ENCODE measurements at regions not wholly inside any gene's neighbourhood (a gene's known extent, or its start where the extent isn't known, plus 50 kb on each side); places are given as distances from the start of the nearest gene placed in this dataset.

DNA sequence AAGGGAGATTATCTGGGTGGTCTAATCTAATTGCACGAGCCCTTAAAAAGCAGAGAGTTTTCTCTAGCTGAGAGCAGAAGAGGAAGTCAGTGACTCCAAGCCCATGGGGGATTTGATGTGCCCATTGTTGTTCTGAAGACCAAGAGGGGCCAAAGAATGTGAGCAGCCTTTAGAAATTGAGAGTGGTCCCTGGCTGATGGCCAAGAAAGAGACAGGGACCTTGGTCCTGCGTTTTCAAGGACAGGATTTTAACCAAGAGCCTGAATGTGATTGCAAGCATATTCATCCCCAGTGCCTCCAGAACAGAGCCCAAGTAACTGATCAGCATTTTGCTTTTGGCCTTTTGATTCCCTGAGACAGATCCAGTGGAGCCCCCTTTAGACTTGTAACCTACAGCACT lies 1353.9 kb downstream of the AACS start:
- Histone ChIP-seq H3K4me3 (no peak overlapping the region), H3K9me3 (no peaks in the 10 kb centered on the region), H3K4me1 (no peaks in the 10 kb centered on the region), H3K27me3 (no peaks in the 10 kb centered on the region), H3K27ac (replicated peaks in 1 of 4) (no peak overlapping the region), H3K36me3 (no peaks in the 10 kb centered on the region)
- no peak for DNase-seq (ENCODE audit: extremely low spot score)
- intact Hi-C loops (cut with DNase I): no loop called here
- 58% methylated on average over 2 of the region's 2 CpGs for WGBS
- TF ChIP-seq POLR2A (IDR thresholded peaks at IDR 0.05; ENCODE audit: low read depth) (no peak), EP300 (IDR thresholded peaks at IDR 0.05) (no peak), POLR2AphosphoS5 (IDR thresholded peaks at IDR 0.05) (no peak)
- TF ChIP-seq, protein P1, sequence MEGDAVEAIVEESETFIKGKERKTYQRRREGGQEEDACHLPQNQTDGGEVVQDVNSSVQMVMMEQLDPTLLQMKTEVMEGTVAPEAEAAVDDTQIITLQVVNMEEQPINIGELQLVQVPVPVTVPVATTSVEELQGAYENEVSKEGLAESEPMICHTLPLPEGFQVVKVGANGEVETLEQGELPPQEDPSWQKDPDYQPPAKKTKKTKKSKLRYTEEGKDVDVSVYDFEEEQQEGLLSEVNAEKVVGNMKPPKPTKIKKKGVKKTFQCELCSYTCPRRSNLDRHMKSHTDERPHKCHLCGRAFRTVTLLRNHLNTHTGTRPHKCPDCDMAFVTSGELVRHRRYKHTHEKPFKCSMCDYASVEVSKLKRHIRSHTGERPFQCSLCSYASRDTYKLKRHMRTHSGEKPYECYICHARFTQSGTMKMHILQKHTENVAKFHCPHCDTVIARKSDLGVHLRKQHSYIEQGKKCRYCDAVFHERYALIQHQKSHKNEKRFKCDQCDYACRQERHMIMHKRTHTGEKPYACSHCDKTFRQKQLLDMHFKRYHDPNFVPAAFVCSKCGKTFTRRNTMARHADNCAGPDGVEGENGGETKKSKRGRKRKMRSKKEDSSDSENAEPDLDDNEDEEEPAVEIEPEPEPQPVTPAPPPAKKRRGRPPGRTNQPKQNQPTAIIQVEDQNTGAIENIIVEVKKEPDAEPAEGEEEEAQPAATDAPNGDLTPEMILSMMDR (IDR thresholded peaks at IDR 0.05): no peak

DNA sequence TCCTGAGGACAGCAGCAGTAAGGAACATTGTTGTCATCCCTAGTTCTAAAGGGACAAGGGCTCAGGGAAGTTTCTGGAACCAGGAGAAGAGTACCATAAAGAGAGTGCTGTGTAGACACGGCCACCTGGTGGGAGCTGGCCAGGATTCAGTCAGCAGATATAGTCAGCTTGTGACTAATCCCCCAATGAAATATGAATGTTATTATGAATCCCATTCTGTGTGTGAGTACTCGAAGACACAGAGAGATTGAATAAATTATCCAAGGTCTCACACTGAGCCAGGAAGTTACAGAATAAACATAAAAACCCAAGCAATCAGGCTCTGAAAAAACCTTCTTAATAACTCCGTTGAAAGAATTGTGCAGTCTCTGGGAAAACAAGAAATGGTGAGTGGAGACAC lies 1359.5 kb downstream of the AACS start:
- no peak overlapping the region for H3K4me3 ChIP-seq
- intact Hi-C loops (cut with DNase I): no loop called here
- WGBS: 27% methylated on average over 3 of the region's 3 CpGs
- no peak overlapping the region for H3K27ac ChIP-seq (replicated peaks in 1 of 4)
- H3K27me3 ChIP-seq: peaks cover 0 to 6% (median 0%) of the 10 kb centered on the region in 4 donors
- no peak for DNase-seq (ENCODE audit: extremely low spot score)
- H3K4me1 ChIP-seq: no peaks in the 10 kb centered on the region
- H3K9me3 ChIP-seq: no peaks in the 10 kb centered on the region
- TF ChIP-seq POLR2A (IDR thresholded peaks at IDR 0.05; ENCODE audit: low read depth) (no peak), EP300 (IDR thresholded peaks at IDR 0.05) (no peak), POLR2AphosphoS5 (IDR thresholded peaks at IDR 0.05) (no peak)
- TF ChIP-seq, protein P1 (IDR thresholded peaks at IDR 0.05): no peak
- no peaks in the 10 kb centered on the region for H3K36me3 ChIP-seq

DNA sequence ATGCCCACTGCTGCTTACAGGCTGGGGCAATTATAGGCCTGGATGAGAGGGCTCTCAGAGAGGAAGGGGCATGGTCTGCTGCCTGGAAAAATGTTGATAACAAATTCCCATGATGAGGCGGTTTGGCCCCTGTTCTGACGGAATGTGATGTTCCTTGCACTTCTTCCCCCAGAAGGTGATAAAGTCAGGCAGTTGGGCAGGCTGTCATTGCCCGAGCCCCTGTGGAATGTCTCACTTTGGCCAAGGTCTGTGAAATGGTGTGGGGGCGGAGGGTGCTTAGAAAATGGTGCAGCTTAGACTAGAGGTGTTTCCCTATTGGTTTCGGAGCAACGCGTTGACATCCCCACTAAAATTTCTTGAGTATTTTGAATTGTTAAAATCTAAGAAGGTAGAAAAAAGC lies 1360.0 kb downstream of the AACS start:
- no peak for DNase-seq (ENCODE audit: extremely low spot score)
- Histone ChIP-seq H3K27ac (replicated peaks in 1 of 4) (no peak overlapping the region), H3K9me3 (no peaks in the 10 kb centered on the region)

DNA sequence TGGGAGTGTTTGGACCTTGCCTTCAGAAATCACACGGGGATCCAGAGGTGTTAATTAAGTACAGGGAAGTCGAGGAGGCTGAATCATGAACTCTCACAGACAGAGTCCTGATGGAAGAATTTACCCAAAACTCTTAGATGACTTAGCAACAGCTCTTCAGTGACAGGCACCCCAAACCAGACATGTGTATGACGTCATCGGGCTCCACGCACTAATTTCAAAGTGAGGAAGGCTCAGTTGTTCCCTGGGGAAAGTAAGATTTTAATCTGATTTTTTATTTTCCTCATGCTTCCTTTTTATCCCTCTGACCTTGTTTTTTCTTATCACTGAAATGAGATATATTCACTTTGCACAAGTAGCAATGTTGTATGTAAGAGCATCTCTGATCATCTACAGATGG lies 1363.5 kb downstream of the AACS start:
- no peaks in the 10 kb centered on the region for H3K36me3 ChIP-seq
- DNase-seq (ENCODE audit: extremely low spot score): no peak
- H3K27ac ChIP-seq (replicated peaks in 1 of 4): no peak overlapping the region
- H3K27me3 ChIP-seq: peaks cover 0 to 6% (median 0%) of the 10 kb centered on the region in 4 donors
- no peak overlapping the region for H3K4me3 ChIP-seq
- no peaks in the 10 kb centered on the region for H3K4me1 ChIP-seq
- 73% methylated on average over 5 of the region's 5 CpGs for WGBS
- intact Hi-C loops (cut with DNase I): no loop called here
- TF ChIP-seq, protein P1 (IDR thresholded peaks at IDR 0.05): no peak
- TF ChIP-seq EP300 (IDR thresholded peaks at IDR 0.05) (no peak), POLR2AphosphoS5 (IDR thresholded peaks at IDR 0.05) (no peak), POLR2A (IDR thresholded peaks at IDR 0.05; ENCODE audit: low read depth) (no peak)
- H3K9me3 ChIP-seq: no peaks in the 10 kb centered on the region

More for the DNA sequence above, 1360.0 kb downstream of the AACS start:
- no peaks in the 10 kb centered on the region for H3K4me1 ChIP-seq
- no peaks in the 10 kb centered on the region for H3K36me3 ChIP-seq
- H3K4me3 ChIP-seq: no peak overlapping the region
- WGBS: 77% methylated on average over 7 of the region's 7 CpGs
- peaks cover 0 to 6% (median 0%) of the 10 kb centered on the region in 4 donors for H3K27me3 ChIP-seq
- intact Hi-C loops (cut with DNase I): no loop called here
- TF ChIP-seq POLR2A (IDR thresholded peaks at IDR 0.05; ENCODE audit: low read depth) (no peak), POLR2AphosphoS5 (IDR thresholded peaks at IDR 0.05) (no peak), EP300 (IDR thresholded peaks at IDR 0.05) (no peak)
- TF ChIP-seq, protein P1 (IDR thresholded peaks at IDR 0.05): no peak

DNA sequence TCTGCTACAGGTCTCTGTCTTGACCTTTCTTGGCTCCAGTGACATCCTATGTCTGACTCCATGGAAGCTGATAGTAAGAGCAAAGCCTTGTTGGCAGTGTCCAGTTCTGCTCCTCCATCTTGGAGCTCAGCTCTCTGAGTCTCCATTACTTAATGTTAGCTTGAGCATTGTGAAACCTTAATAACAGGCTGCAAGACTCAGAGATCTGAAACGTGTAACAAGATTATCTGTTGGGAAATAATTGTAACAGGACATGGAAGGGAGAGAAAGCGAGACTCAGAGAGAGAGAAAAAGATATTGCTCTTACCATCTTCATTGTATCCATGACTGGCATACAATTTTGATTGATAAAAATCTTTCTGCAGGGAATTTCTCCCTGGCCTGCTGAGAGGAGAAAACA lies 1365.7 kb downstream of the AACS start:
- Histone ChIP-seq H3K4me1 (no peaks in the 10 kb centered on the region), H3K9me3 (no peaks in the 10 kb centered on the region), H3K4me3 (no peak overlapping the region), H3K27me3 (no peaks in the 10 kb centered on the region), H3K36me3 (no peaks in the 10 kb centered on the region), H3K27ac (replicated peaks in 1 of 4) (no peak overlapping the region)
- whole genome bisulfite sequencing: 61% methylated on average over 2 of the region's 2 CpGs
- TF ChIP-seq, protein P1 (IDR thresholded peaks at IDR 0.05): no peak
- TF ChIP-seq POLR2AphosphoS5 (IDR thresholded peaks at IDR 0.05): no peak
- no peak for DNase-seq (ENCODE audit: extremely low spot score)
- intact Hi-C loops (cut with DNase I): no loop called here
